DND-41 (cell line): ENCODE measurements at regions not wholly inside any gene's neighbourhood (a gene's known extent, or its start where the extent isn't known, plus 50 kb on each side); places are given as distances from the start of the nearest gene placed in this dataset.

Source experiments
- EZH2 ChIP-seq: IDR thresholded peaks from 3 replicates; pipeline ENCODE4 v1.6.1; 2012; ENCODE audit warnings: borderline replicate concordance, low read depth, mild to moderate bottlenecking, moderate library complexity, low read length, inconsistent platforms; ENCODE audit not compliant: severe bottlenecking
- TF ChIP-seq, protein P1 (sequence below): IDR thresholded peaks from 2 replicates; pipeline ENCODE4 v1.5.1; 2012; ENCODE audit warnings: borderline replicate concordance, low read length, moderate library complexity, mild to moderate bottlenecking; ENCODE audit not compliant: poor library complexity, severe bottlenecking; ENCODE audit errors: extremely low read depth

DNA sequence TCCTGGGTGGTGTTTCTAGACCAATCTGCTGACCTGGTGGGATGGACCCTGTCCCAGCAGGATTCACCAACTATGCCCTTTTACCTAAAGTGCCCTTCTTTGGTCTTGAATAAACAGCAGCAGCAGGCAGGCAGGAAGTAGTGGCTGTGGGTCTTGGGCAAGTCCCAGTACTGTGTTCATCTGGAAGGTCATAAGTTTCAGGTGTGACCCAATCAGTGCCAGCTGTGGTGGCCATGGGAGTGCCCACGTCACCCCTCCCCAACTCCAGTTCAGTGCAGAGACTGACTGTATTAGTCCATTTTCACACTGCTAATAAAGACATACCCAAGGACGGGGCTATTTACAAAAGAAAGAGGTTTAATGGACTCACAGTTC, 148.3 kb upstream of the SRD5A2 start:
- TF ChIP-seq, protein P1, sequence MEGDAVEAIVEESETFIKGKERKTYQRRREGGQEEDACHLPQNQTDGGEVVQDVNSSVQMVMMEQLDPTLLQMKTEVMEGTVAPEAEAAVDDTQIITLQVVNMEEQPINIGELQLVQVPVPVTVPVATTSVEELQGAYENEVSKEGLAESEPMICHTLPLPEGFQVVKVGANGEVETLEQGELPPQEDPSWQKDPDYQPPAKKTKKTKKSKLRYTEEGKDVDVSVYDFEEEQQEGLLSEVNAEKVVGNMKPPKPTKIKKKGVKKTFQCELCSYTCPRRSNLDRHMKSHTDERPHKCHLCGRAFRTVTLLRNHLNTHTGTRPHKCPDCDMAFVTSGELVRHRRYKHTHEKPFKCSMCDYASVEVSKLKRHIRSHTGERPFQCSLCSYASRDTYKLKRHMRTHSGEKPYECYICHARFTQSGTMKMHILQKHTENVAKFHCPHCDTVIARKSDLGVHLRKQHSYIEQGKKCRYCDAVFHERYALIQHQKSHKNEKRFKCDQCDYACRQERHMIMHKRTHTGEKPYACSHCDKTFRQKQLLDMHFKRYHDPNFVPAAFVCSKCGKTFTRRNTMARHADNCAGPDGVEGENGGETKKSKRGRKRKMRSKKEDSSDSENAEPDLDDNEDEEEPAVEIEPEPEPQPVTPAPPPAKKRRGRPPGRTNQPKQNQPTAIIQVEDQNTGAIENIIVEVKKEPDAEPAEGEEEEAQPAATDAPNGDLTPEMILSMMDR = no peak
- no peak for TF ChIP-seq EZH2
